WI38 (cell line): ENCODE measurements at regions not wholly inside any gene's neighbourhood (a gene's known extent, or its start where the extent isn't known, plus 50 kb on each side); places are given as distances from the start of the nearest gene placed in this dataset.
"Not testable (repeated sequence)": the region's sequence is repeated elsewhere in the genome, so short reads cannot be mapped to it uniquely, and the experiment has no call there.

Experiments used
- H3K4me3 ChIP-seq: 2 replicates; pipeline ENCODE4 v1.5.1; 2011; ENCODE audit warnings: low read depth, mild to moderate bottlenecking, control low read depth, low read length
- CTCF ChIP-seq: IDR thresholded peaks from 2 replicates; pipeline ENCODE4 v1.5.1; 2012; ENCODE audit warnings: low read depth, mild to moderate bottlenecking, control low read depth, low read length

- TF ChIP-seq CTCF = no peak
- no peak overlapping the region for H3K4me3 ChIP-seq
Measured at GRCh38 chr15:62517541-62517940, 352.5 kb upstream of the C2CD4B start.

GRCh38 chr15:62518666-62519065 is 353.6 kb upstream of the C2CD4B start:
- H3K4me3 ChIP-seq = not testable (repeated sequence)

GRCh38 chr15:62519900-62520299 is 354.8 kb upstream of the C2CD4B start:
- H3K4me3 ChIP-seq = no peak overlapping the region
- TF ChIP-seq CTCF = no peak

GRCh38 chr15:62520887-62521286 is 355.8 kb upstream of the C2CD4B start:
- H3K4me3 ChIP-seq = no peak overlapping the region
- TF ChIP-seq CTCF = no peak

GRCh38 chr15:62521396-62521795 is 356.3 kb upstream of the C2CD4B start:
- H3K4me3 ChIP-seq = no peak overlapping the region
- TF ChIP-seq CTCF = no peak

- H3K4me3 ChIP-seq = no peak overlapping the region
- TF ChIP-seq CTCF = no peak
Measured at GRCh38 chr15:62524848-62525247, 359.8 kb upstream of the C2CD4B start.

GRCh38 chr15:62527387-62527786 is 362.3 kb upstream of the C2CD4B start:
- TF ChIP-seq CTCF = no peak

GRCh38 chr15:62528505-62528904 is 363.4 kb upstream of the C2CD4B start:
- no peak for TF ChIP-seq CTCF
- no peak overlapping the region for H3K4me3 ChIP-seq

More at GRCh38 chr15:62527387-62527786, 362.3 kb upstream of the C2CD4B start:
- H3K4me3 ChIP-seq = no peak overlapping the region
